ENCODE measurements at regions not wholly inside any gene's neighbourhood (a gene's known extent, or its start where the extent isn't known, plus 50 kb on each side); places are given as distances from the start of the nearest gene placed in this dataset.

DNA sequence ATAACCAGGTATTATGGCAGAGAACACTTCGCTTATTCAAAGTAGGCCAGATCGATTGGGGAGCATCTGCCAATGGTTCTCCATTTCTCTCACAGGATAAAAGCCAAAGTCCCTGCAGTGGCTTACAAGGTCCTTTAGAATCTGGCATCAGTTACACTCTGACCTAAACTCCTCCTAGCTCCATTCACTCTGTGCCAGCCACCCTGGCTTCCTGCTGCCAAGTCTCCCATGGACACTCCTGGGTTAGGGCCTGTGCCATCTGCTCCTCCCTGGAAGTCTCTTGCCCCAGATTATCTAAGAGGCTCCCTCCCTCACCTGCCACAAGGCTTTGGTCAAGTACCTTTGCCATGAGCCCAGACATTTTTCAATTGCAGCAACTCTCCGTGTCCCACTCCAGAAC, 649.2 kb downstream of the DACH1 start:
- Histone ChIP-seq H3K4me2 (ENCODE audit: control insufficient read depth, extremely low read depth, insufficient read depth, low read depth, low read length) (no peak overlapping the region), H3K4me3 (ENCODE audit: control insufficient read depth in 2 of 3, extremely low read depth in 1 of 3, insufficient read depth in 2 of 3, low read depth in 1 of 3, low read length in 3 of 3) (no peak overlapping the region), H3K79me2 (ENCODE audit: control insufficient read depth, insufficient read depth, low read length) (no peaks in the 10 kb centered on the region), H3K36me3 (ENCODE audit: control insufficient read depth in 2 of 2, extremely low read depth in 1 of 2, insufficient read depth in 2 of 2, low read length in 2 of 2) (no peaks in the 10 kb centered on the region), H3K27me3 (ENCODE audit: control insufficient read depth, extremely low read depth, insufficient read depth, low read length) (no peaks in the 10 kb centered on the region), H3K27ac (ENCODE audit: control insufficient read depth, insufficient read depth, low read length) (no peak overlapping the region), H3K9me3 (ENCODE audit: control insufficient read depth, low read depth, low read length) (no peaks in the 10 kb centered on the region), H2AFZ (ENCODE audit: control insufficient read depth, low read length) (no peak overlapping the region), H3K9ac (ENCODE audit: control insufficient read depth, extremely low read depth, insufficient read depth, low read length) (no peak overlapping the region), H3K9me1 (ENCODE audit: control insufficient read depth, extremely low read depth, insufficient read depth, low read length) (no peaks in the 10 kb centered on the region), H4K20me1 (ENCODE audit: control insufficient read depth, extremely low read depth, insufficient read depth, low read length) (no peaks in the 10 kb centered on the region), H3K4me1 (ENCODE audit: control insufficient read depth, extremely low read depth, insufficient read depth, low read length) (no peaks in the 10 kb centered on the region)
- dilution Hi-C loops (cut with MboI; ENCODE audit: extremely low pct_ligation_motif_present, low sequenced_read_pairs): no loop called here
- TF ChIP-seq, protein P1, sequence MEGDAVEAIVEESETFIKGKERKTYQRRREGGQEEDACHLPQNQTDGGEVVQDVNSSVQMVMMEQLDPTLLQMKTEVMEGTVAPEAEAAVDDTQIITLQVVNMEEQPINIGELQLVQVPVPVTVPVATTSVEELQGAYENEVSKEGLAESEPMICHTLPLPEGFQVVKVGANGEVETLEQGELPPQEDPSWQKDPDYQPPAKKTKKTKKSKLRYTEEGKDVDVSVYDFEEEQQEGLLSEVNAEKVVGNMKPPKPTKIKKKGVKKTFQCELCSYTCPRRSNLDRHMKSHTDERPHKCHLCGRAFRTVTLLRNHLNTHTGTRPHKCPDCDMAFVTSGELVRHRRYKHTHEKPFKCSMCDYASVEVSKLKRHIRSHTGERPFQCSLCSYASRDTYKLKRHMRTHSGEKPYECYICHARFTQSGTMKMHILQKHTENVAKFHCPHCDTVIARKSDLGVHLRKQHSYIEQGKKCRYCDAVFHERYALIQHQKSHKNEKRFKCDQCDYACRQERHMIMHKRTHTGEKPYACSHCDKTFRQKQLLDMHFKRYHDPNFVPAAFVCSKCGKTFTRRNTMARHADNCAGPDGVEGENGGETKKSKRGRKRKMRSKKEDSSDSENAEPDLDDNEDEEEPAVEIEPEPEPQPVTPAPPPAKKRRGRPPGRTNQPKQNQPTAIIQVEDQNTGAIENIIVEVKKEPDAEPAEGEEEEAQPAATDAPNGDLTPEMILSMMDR (optimal IDR thresholded peaks at IDR 0.05 in 1 of 3, IDR thresholded peaks at IDR 0.05 in 1 of 3, conservative IDR thresholded peaks at IDR 0.05 in 1 of 3; ENCODE audit: extremely low read depth in 1 of 3, insufficient read depth in 2 of 3, low read length in 3 of 3): no peak
- TF ChIP-seq EZH2 (IDR thresholded peaks at IDR 0.05; ENCODE audit: low read length): no peak
- no peak for FAIRE-seq
- no peak for DNase-seq (ENCODE audit: low read depth, low spot score)

DNA sequence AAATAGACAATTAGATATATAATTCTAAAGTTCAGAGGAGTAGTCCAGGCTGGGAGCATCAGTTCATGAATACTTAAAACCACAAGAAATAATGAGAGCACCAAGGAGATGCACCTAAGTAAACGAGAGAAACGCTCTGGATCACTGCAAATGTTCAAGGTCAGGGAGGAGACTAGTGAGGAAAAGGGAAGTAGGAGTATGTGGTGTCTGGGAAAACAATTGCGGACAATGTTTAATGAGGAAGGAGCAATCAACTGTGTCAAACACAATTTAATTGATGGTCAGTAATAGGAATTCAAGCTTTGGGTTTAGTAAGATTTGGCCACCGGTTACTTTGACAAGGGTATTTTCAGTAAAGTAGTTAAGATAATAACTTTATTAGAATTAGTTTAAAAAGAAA, 652.2 kb downstream of the DACH1 start:
- TF ChIP-seq, protein P1 (optimal IDR thresholded peaks at IDR 0.05 in 1 of 3, IDR thresholded peaks at IDR 0.05 in 1 of 3, conservative IDR thresholded peaks at IDR 0.05 in 1 of 3; ENCODE audit: extremely low read depth in 1 of 3, insufficient read depth in 2 of 3, low read length in 3 of 3): no peak
- no peak for TF ChIP-seq EZH2 (IDR thresholded peaks at IDR 0.05; ENCODE audit: low read length)

More for the DNA sequence above, 652.2 kb downstream of the DACH1 start:
- Histone ChIP-seq H3K9me1 (ENCODE audit: control insufficient read depth, extremely low read depth, insufficient read depth, low read length) (no peaks in the 10 kb centered on the region), H3K4me3 (ENCODE audit: control insufficient read depth in 2 of 3, extremely low read depth in 1 of 3, insufficient read depth in 2 of 3, low read depth in 1 of 3, low read length in 3 of 3) (no peak overlapping the region), H2AFZ (ENCODE audit: control insufficient read depth, low read length) (no peak overlapping the region), H3K4me1 (ENCODE audit: control insufficient read depth, extremely low read depth, insufficient read depth, low read length) (no peaks in the 10 kb centered on the region), H3K27ac (ENCODE audit: control insufficient read depth, insufficient read depth, low read length) (no peak overlapping the region), H3K9ac (ENCODE audit: control insufficient read depth, extremely low read depth, insufficient read depth, low read length) (no peak overlapping the region), H3K9me3 (ENCODE audit: control insufficient read depth, low read depth, low read length) (no peaks in the 10 kb centered on the region), H3K79me2 (ENCODE audit: control insufficient read depth, insufficient read depth, low read length) (no peaks in the 10 kb centered on the region), H4K20me1 (ENCODE audit: control insufficient read depth, extremely low read depth, insufficient read depth, low read length) (no peaks in the 10 kb centered on the region), H3K4me2 (ENCODE audit: control insufficient read depth, extremely low read depth, insufficient read depth, low read depth, low read length) (no peak overlapping the region), H3K36me3 (ENCODE audit: control insufficient read depth in 2 of 2, extremely low read depth in 1 of 2, insufficient read depth in 2 of 2, low read length in 2 of 2) (no peaks in the 10 kb centered on the region), H3K27me3 (ENCODE audit: control insufficient read depth, extremely low read depth, insufficient read depth, low read length) (no peaks in the 10 kb centered on the region)
- FAIRE-seq: no peak
- dilution Hi-C loops (cut with MboI; ENCODE audit: extremely low pct_ligation_motif_present, low sequenced_read_pairs): no loop called here
- DNase-seq (ENCODE audit: low read depth, low spot score): no peak
